Fibroblast of villous mesenchyme (primary cell): ENCODE measurements at regions not wholly inside any gene's neighbourhood (a gene's known extent, or its start where the extent isn't known, plus 50 kb on each side); places are given as distances from the start of the nearest gene placed in this dataset.

Experiments used
- DNase-seq: peaks from one replicate; pipeline ENCODE4 v3.0.0-alpha.2; 2010; ENCODE audit warnings: low read depth
- H3K4me3 ChIP-seq: 2 replicates; pipeline ENCODE4 v1.5.1; 2011; ENCODE audit warnings: low read depth, mild to moderate bottlenecking, low read length
- CTCF ChIP-seq: IDR thresholded peaks from 2 replicates; pipeline ENCODE4 v1.5.1; 2012; ENCODE audit warnings: low read depth, mild to moderate bottlenecking, low read length; ENCODE audit not compliant: insufficient read depth

- TF ChIP-seq CTCF, result no peak
- DNase-seq, result no peak
- H3K4me3 ChIP-seq, result no peak overlapping the region
These were observed 344.4 kb upstream of the SALL3 start for GRCh38 chr18:78635093-78635800.

- no peak for TF ChIP-seq CTCF
- no peak for DNase-seq
- H3K4me3 ChIP-seq, result no peak overlapping the region
These were observed 343.4 kb upstream of the SALL3 start for GRCh38 chr18:78636260-78636659.

DNA sequence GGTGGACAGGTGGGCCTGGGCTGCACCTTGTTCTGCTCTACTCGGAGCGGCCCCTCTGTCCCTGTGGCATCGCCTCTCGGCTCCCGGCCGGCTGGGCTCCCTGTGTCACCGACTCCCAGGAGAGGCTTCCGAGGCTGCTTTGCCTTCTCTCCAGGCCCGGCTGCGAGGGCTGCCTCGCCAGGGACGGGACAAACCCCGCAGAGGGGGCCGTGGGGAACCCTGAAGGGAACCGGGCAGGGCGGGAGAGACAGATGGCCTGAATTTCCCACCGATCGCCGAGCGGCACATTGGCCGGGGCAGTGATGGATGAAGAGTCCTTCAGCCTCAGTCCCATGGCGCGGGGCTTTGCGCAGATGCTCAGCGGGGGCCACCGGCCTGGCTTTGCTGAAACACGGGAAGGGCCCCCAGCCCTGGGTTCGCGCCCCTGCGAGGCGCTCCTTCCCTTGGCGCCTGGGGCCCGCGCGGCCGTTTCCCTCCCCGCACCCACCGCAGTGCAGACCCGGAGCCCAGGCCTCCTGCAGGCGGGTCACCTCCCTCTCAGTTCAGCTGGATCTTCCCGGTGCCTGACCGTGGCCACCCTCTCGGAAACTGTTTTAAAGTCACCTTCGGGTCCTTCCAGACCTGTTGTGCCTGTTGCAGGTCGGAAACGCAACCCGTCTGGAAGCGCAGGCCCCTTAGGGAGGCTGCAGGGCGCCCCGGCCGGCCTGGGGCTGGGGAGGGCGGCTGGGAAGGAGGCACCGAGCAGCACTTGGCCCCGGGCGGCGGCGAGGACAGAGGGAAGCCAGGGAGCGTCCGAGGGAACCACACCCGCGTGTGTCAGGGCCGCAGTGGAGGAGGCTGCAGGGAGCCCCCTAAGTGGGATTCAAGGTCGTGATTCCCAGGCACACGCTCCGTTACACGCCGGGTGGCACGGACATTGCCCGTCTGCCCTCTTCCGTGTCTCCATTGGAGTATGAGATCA is 341.9 kb upstream of the SALL3 start:
- H3K4me3 ChIP-seq, result no peak overlapping the region
- no peak for DNase-seq
- TF ChIP-seq CTCF, result no peak

DNA sequence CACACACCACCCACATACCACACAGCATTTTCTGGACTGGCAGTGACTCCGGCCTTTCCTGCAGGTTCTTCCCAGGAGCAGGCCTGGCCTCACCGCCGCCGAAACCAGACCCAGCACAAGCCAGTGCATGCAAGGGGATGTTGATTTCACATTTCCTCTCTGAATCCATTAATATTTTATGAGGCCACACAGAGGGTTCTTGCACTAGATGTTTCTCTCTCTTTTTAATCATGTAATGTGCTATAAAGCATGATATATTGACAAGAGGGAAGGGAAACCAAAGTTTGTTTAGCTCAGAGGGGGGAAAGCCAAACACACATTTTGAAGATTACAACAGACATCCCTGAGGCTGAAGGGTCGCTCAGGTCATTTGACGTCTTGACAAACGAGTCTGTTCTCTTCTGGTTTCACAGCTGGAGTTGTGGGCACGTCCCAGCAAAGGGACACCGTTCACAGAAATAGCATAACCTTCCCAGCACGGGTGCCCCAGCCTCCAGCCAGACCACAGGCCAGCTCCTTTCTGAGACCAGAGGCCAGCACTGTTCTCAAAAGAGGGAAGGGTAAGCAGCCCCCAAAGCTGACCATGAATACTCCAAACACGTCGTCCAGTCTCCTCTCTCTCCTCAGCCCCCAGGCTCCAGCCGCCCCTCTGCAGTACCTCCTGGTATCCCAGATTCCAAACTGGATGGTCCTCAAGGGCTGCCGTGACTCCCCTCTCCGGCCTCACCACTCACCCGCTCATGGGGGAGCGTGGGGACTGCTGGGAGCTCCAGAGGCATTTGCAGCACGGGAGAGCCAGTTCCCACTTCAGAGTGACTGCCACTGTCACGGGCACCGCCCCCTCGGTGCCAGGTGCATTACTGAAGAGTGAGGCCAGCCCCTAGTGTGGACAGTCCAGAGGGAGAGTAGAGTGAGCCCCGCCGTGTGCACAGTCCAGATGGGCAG is 340.3 kb upstream of the SALL3 start:
- DNase-seq, result no peak
- no peak for TF ChIP-seq CTCF
- H3K4me3 ChIP-seq, result no peak overlapping the region

- no peak for TF ChIP-seq CTCF
- DNase-seq, result no peak
- no peak overlapping the region for H3K4me3 ChIP-seq
These were observed 339.2 kb upstream of the SALL3 start for GRCh38 chr18:78640246-78640995.
